IMR-90 (cell line): ENCODE measurements at regions not wholly inside any gene's neighbourhood (a gene's known extent, or its start where the extent isn't known, plus 50 kb on each side); places are given as distances from the start of the nearest gene placed in this dataset.

Experiments
- ATAC-seq: fragments of 200-7000 bp; cut with Tn5 transposase; 2 replicates; pipeline ENCODE4 v1.9.1; 2020; ENCODE audit warnings: low read depth, mild to moderate bottlenecking, moderate library complexity
- BruUV-seq: library from RNA; stranded (reverse); fragments of 400-500 nt; replicated peaks from 2 replicates; lab custom pipeline; 2021; lab: Mats Ljungman, UMichigan
- CTCF ChIA-PET: fragments of 300-600 bp; formaldehyde crosslinking; extraction: SDS; loops from one replicate; lab custom pipeline; 2021; ENCODE audit warnings: antibody characterized with exemption; lab: Yijun Ruan, JAX
- POLR2A ChIA-PET: fragments of 300-600 bp; sonication (Branson Sonifier 250); formaldehyde crosslinking; loops from one replicate; lab custom pipeline; 2022; ENCODE audit warnings: antibody characterized with exemption; ENCODE audit not compliant: unreplicated experiment; lab: Charles Lee
- DNase-seq: peaks from one replicate; pipeline ENCODE4 v3.0.0; 2013
- H2AFZ ChIP-seq: replicated peaks from 2 replicates; pipeline ENCODE3; 2013; ENCODE audit warnings: low read length, mild to moderate bottlenecking; ENCODE audit not compliant: poor library complexity
- H2AK5ac ChIP-seq: 2 replicates; pipeline ENCODE4 v1.6.1; 2013; ENCODE audit warnings: low read depth, low read length, inconsistent platforms
- H2AK9ac ChIP-seq: replicated peaks from 2 replicates; pipeline ENCODE3; 2013; ENCODE audit warnings: mild to moderate bottlenecking, low read depth, low read length, moderate library complexity; ENCODE audit not compliant: poor library complexity
- H2BK120ac ChIP-seq: 2 replicates; pipeline ENCODE4 v1.6.1; 2013; ENCODE audit warnings: low read depth, low read length, inconsistent platforms
- H2BK15ac ChIP-seq: 3 replicates; pipeline ENCODE4 v1.6.1; 2013; ENCODE audit warnings: low read depth, low read length, inconsistent platforms
- H2BK20ac ChIP-seq: 2 replicates; pipeline ENCODE4 v1.6.1; 2013; ENCODE audit warnings: low read depth, mild to moderate bottlenecking, inconsistent platforms, low read length, moderate library complexity
- H2BK5ac ChIP-seq: 2 replicates; pipeline ENCODE4 v1.6.1; 2013; ENCODE audit warnings: mild to moderate bottlenecking, low read depth, low read length, inconsistent platforms; ENCODE audit not compliant: poor library complexity, severe bottlenecking
- H3K14ac ChIP-seq: replicated peaks from 2 replicates; pipeline ENCODE4 v1.6.1; 2013; ENCODE audit warnings: low read depth, low read length, inconsistent platforms
- H3K18ac ChIP-seq: 2 replicates; pipeline ENCODE4 v1.6.1; 2013; ENCODE audit warnings: low read depth, low read length, control low read depth
- H3K23ac ChIP-seq: 2 replicates; pipeline ENCODE4 v1.6.1; 2013; ENCODE audit warnings: low read depth, low read length, inconsistent platforms
- H3K27ac ChIP-seq: 2 replicates; pipeline ENCODE4 v1.5.1; 2013; ENCODE audit warnings: mild to moderate bottlenecking, control low read depth, low read length; ENCODE audit not compliant: insufficient read depth
- H3K27me3 ChIP-seq: 2 replicates; pipeline ENCODE4 v1.6.1; 2013; ENCODE audit warnings: low read length; ENCODE audit not compliant: control insufficient read depth, insufficient read depth
- H3K36me3 ChIP-seq: 2 replicates; pipeline ENCODE4 v1.6.1; 2013; ENCODE audit warnings: low read length, mixed read lengths; ENCODE audit not compliant: control insufficient read depth, insufficient read depth
- H3K4ac ChIP-seq: 2 replicates; pipeline ENCODE4 v1.6.1; 2013; ENCODE audit warnings: low read depth, low read length, inconsistent platforms
- H3K4me1 ChIP-seq: 2 replicates; pipeline ENCODE4 v1.6.1; 2013; ENCODE audit warnings: low read length, mixed read lengths; ENCODE audit not compliant: control insufficient read depth, insufficient read depth
- H3K4me2 ChIP-seq: 2 replicates; pipeline ENCODE4 v1.6.1; 2013; ENCODE audit warnings: low read depth, mild to moderate bottlenecking, control low read depth, low read length, moderate library complexity
- H3K4me3 ChIP-seq: 2 replicates; pipeline ENCODE4 v1.5.1; 2013; ENCODE audit warnings: low read depth, mild to moderate bottlenecking, control low read depth, low read length, moderate library complexity; ENCODE audit not compliant: insufficient read depth
- H3K56ac ChIP-seq: 2 replicates; pipeline ENCODE4 v1.6.1; 2013; ENCODE audit warnings: low read length, inconsistent platforms; ENCODE audit not compliant: insufficient read depth; ENCODE audit errors: extremely low read depth
- H3K79me1 ChIP-seq, 2 experiments: 2 replicates each; pipeline ENCODE4 v1.6.1; 2013; ENCODE audit warnings: low read length in 2 of 2, inconsistent platforms in 1 of 2, low read depth in 1 of 2
- H3K9ac ChIP-seq: 2 replicates; pipeline ENCODE4 v1.6.1; 2013; ENCODE audit warnings: low read depth, low read length, control low read depth
- H3K9me1 ChIP-seq: 2 replicates; pipeline ENCODE4 v1.6.1; 2013; ENCODE audit warnings: low read length, inconsistent platforms; ENCODE audit not compliant: insufficient read depth
- H3K9me3 ChIP-seq: 2 replicates; pipeline ENCODE4 v1.6.1; 2013; ENCODE audit warnings: low read length; ENCODE audit not compliant: control insufficient read depth, insufficient read depth
- H4K20me1 ChIP-seq: 2 replicates; pipeline ENCODE4 v1.6.1; 2013; ENCODE audit warnings: low read length, inconsistent platforms; ENCODE audit not compliant: insufficient read depth
- H4K5ac ChIP-seq: 2 replicates; pipeline ENCODE4 v1.6.1; 2013; ENCODE audit warnings: mild to moderate bottlenecking, low read depth, low read length, control low read depth
- H4K8ac ChIP-seq, 2 experiments: 2 replicates each; pipeline ENCODE4 v1.6.1; 2013; ENCODE audit warnings: low read depth in 2 of 2, low read length in 2 of 2, control low read depth in 1 of 2, inconsistent platforms in 1 of 2
- H4K91ac ChIP-seq: 2 replicates; pipeline ENCODE4 v1.6.1; 2013; ENCODE audit warnings: low read depth, low read length, inconsistent platforms; ENCODE audit not compliant: insufficient read depth
- CHD1 ChIP-seq: IDR thresholded peaks from 2 replicates; pipeline ENCODE4 v1.6.1; 2012; ENCODE audit warnings: low read depth, low read length, improper control_type of control experiment
- CTCF ChIP-seq: conservative IDR thresholded peaks from 2 replicates; pipeline ENCODE4 v1.5.1; 2012; ENCODE audit warnings: mild to moderate bottlenecking, low read depth, low read length, improper control_type of control experiment
- ELK1 ChIP-seq: fragments of 150-350 bp; IDR thresholded peaks from 2 replicates; pipeline ENCODE4 v1.6.1; 2016; ENCODE audit warnings: low read depth, mild to moderate bottlenecking, low read length, moderate library complexity, borderline replicate concordance
- FOS ChIP-seq: fragments of 150-350 bp; IDR thresholded peaks from 2 replicates; pipeline ENCODE4 v1.6.1; 2016; ENCODE audit warnings: low read depth, low read length
- NFE2L2 ChIP-seq: fragments of 150-350 bp; IDR thresholded peaks from 2 replicates; pipeline ENCODE4 v1.6.1; 2016; ENCODE audit warnings: low read depth, mild to moderate bottlenecking, low read length
- POLR2A ChIP-seq: IDR thresholded peaks from 2 replicates; pipeline ENCODE4 v1.6.1; 2012; ENCODE audit warnings: mild to moderate bottlenecking, low read depth, low read length
- RAD21 ChIP-seq: IDR thresholded peaks from 2 replicates; pipeline ENCODE4 v1.6.1; 2012; ENCODE audit warnings: low read length, improper control_type of control experiment
- RFX5 ChIP-seq: IDR thresholded peaks from 2 replicates; pipeline ENCODE4 v1.8.0; 2012; ENCODE audit warnings: low read depth, mild to moderate bottlenecking, low read length, moderate library complexity
- USF2 ChIP-seq: fragments of 150-350 bp; IDR thresholded peaks from 2 replicates; pipeline ENCODE4 v1.6.1; 2017; ENCODE audit warnings: mild to moderate bottlenecking, antibody characterized with exemption, low read length, low read depth
- dilution Hi-C: fragments of 300-500 bp; cut with HindIII; formaldehyde crosslinking; loops from one replicate; pipeline ENCODE4 v1.14.3; 2018; ENCODE audit warnings: low sequenced_read_pairs; ENCODE audit not compliant: unreplicated experiment
- in situ Hi-C: fragments of 300-500 bp; cut with MboI; formaldehyde crosslinking; loops from 3 replicates; pipeline ENCODE4 v1.14.3; 2019; ENCODE audit warnings: low sequenced_read_pairs, inconsistent platforms, mixed read lengths
- intact Hi-C: fragments of 100-400 bp; cut with micrococcal nuclease; formaldehyde crosslinking; loops from 2 replicates; pipeline ENCODE4 v1.10.0; 2022

- H3K4me3 ChIP-seq = no peak overlapping the region
- H2BK5ac ChIP-seq = no peak overlapping the region
- no peak overlapping the region for H3K4ac ChIP-seq
- no peak overlapping the region for H3K9ac ChIP-seq
- no peaks in the 10 kb centered on the region for H3K9me3 ChIP-seq
- ATAC-seq (no peak), DNase-seq (no peak)
- no peaks in the 10 kb centered on the region for H3K36me3 ChIP-seq
- H2AK9ac ChIP-seq = no peak overlapping the region
- ChIA-PET CTCF (no interaction called here), POLR2A (no interaction called here)
- H3K4me1 ChIP-seq = peaks cover 2% of the 10 kb centered on the region; the same call in 1 of the 2 replicates
- in situ Hi-C loops (no loop called here), dilution Hi-C loops (no loop called here), intact Hi-C loops (no loop called here)
- no peak overlapping the region for H4K8ac ChIP-seq
- H4K20me1 ChIP-seq = no peaks in the 10 kb centered on the region
- H3K79me1 ChIP-seq = no peaks in the 10 kb centered on the region
- H4K91ac ChIP-seq = no peak overlapping the region
- H3K56ac ChIP-seq = no peak overlapping the region
- no peak overlapping the region for H2AK5ac ChIP-seq
- no peak overlapping the region for H3K4me2 ChIP-seq
- no TSS peak for BruUV-seq
- H2AFZ ChIP-seq = no peak overlapping the region
- no peak overlapping the region for H2BK120ac ChIP-seq
- H3K23ac ChIP-seq = no peak overlapping the region
- TF ChIP-seq POLR2A (no peak), NFE2L2 (no peak), USF2 (no peak), ELK1 (no peak), RAD21 (no peak), FOS (no peak), CHD1 (no peak), RFX5 (no peak), CTCF (no peak)
- H2BK15ac ChIP-seq = no peak overlapping the region
- no peak overlapping the region for H4K5ac ChIP-seq
- H3K27ac ChIP-seq = no peak overlapping the region
- no peak overlapping the region for H3K14ac ChIP-seq
- H3K9me1 ChIP-seq = no peaks in the 10 kb centered on the region
- H3K27me3 ChIP-seq = no peaks in the 10 kb centered on the region
- H2BK20ac ChIP-seq = peak overlapping the region; percentile 41; the same call in 1 of the 2 replicates
- H3K18ac ChIP-seq = no peak overlapping the region
Measured at GRCh38 chr13:78193846-78194245, 275.2 kb upstream of the EDNRB start.
